Neuronal stem cell (in vitro differentiated cells): ENCODE measurements at regions not wholly inside any gene's neighbourhood (a gene's known extent, or its start where the extent isn't known, plus 50 kb on each side); places are given as distances from the start of the nearest gene placed in this dataset.
"Not testable (repeated sequence)": the region's sequence is repeated elsewhere in the genome, so short reads cannot be mapped to it uniquely, and the experiment has no call there.

Experiments used
- DNase-seq: peaks from one replicate; pipeline ENCODE4 v3.0.0-alpha.2; 2013; ENCODE audit warnings: low spot score
- H2AFZ ChIP-seq: one replicate; pipeline ENCODE4 v1.6.1; 2013; ENCODE audit warnings: mild to moderate bottlenecking, low read length, inconsistent platforms
- H2AK5ac ChIP-seq: 2 replicates; pipeline ENCODE4 v1.6.1; 2013; ENCODE audit warnings: low read depth, mild to moderate bottlenecking, inconsistent platforms, low read length, moderate library complexity, mixed read lengths
- H2BK120ac ChIP-seq: 2 replicates; pipeline ENCODE4 v1.6.1; 2013; ENCODE audit warnings: low read depth, mild to moderate bottlenecking, inconsistent platforms, low read length, moderate library complexity, mixed read lengths
- H2BK12ac ChIP-seq: one replicate; pipeline ENCODE4 v1.6.1; 2013; ENCODE audit warnings: low read length, inconsistent platforms
- H2BK15ac ChIP-seq: 2 replicates; pipeline ENCODE4 v1.6.1; 2013; ENCODE audit warnings: mild to moderate bottlenecking, low read length, inconsistent platforms, mixed read lengths
- H2BK5ac ChIP-seq: one replicate; pipeline ENCODE4 v1.6.1; 2013; ENCODE audit warnings: inconsistent platforms, mild to moderate bottlenecking, low read length, moderate library complexity
- H3K14ac ChIP-seq: one replicate; pipeline ENCODE4 v1.6.1; 2013; ENCODE audit warnings: low read length, inconsistent platforms
- H3K18ac ChIP-seq: 2 replicates; pipeline ENCODE4 v1.6.1; 2013; ENCODE audit warnings: low read length, inconsistent platforms
- H3K23ac ChIP-seq: 2 replicates; pipeline ENCODE4 v1.6.1; 2013; ENCODE audit warnings: low read depth, mild to moderate bottlenecking, mixed read lengths, low read length, inconsistent platforms; ENCODE audit not compliant: poor library complexity
- H3K27ac ChIP-seq: replicated peaks from 3 replicates; pipeline ENCODE4 v1.5.1; 2013; ENCODE audit warnings: low read length, inconsistent platforms
- H3K27me3 ChIP-seq, 3 experiments: 2 replicates each; pipeline ENCODE4 v1.6.1; 2013; ENCODE audit warnings: low read length in 3 of 3, mild to moderate bottlenecking in 2 of 3, inconsistent platforms in 1 of 3, low read depth in 1 of 3, mixed read lengths in 1 of 3, moderate library complexity in 1 of 3; ENCODE audit not compliant: control insufficient read depth in 3 of 3, insufficient read depth in 3 of 3
- H3K36me3 ChIP-seq, 2 donors: replicated peaks in 1 of 2; 2 replicates each; pipeline ENCODE4 v1.6.1; 2013; ENCODE audit warnings: low read length in 2 of 2; ENCODE audit not compliant: control insufficient read depth in 2 of 2, insufficient read depth in 2 of 2
- H3K4ac ChIP-seq: 2 replicates; pipeline ENCODE4 v1.6.1; 2013; ENCODE audit warnings: inconsistent platforms, mild to moderate bottlenecking, low read length, moderate library complexity
- H3K4me1 ChIP-seq, 2 donors: 1 replicate in 1 of 2; 2 replicates in 1 of 2; pipeline ENCODE4 v1.6.1; 2013; ENCODE audit warnings: low read length in 2 of 2, low read depth in 1 of 2; ENCODE audit not compliant: control insufficient read depth in 2 of 2, insufficient read depth in 1 of 2
- H3K4me2 ChIP-seq: one replicate; pipeline ENCODE4 v1.6.1; 2013; ENCODE audit warnings: mild to moderate bottlenecking, low read length, inconsistent platforms; ENCODE audit not compliant: insufficient read depth, poor library complexity, severe bottlenecking
- H3K4me3 ChIP-seq, 2 donors: 2 replicates each; pipeline ENCODE4 v1.5.1; 2013; ENCODE audit warnings: low read length in 2 of 2, mild to moderate bottlenecking in 2 of 2, inconsistent platforms in 1 of 2, moderate library complexity in 1 of 2
- H3K79me1 ChIP-seq: one replicate; pipeline ENCODE4 v1.6.1; 2013; ENCODE audit warnings: low read depth, mild to moderate bottlenecking, inconsistent platforms, low read length, moderate library complexity
- H3K9ac ChIP-seq: one replicate; pipeline ENCODE4 v1.6.1; 2013; ENCODE audit warnings: mild to moderate bottlenecking, low read depth, low read length, inconsistent platforms; ENCODE audit not compliant: poor library complexity
- H3K9me3 ChIP-seq, 2 donors: replicated peaks in 1 of 2; 2 replicates each; pipeline versions ENCODE3 to v1.6.1; 2013; ENCODE audit warnings: low read length in 2 of 2, mild to moderate bottlenecking in 2 of 2, inconsistent platforms in 1 of 2, low read depth in 1 of 2, mixed read lengths in 1 of 2, moderate library complexity in 1 of 2; ENCODE audit not compliant: control insufficient read depth in 2 of 2, insufficient read depth in 1 of 2
- H4K8ac ChIP-seq: one replicate; pipeline ENCODE4 v1.6.1; 2013; ENCODE audit warnings: low read depth, mild to moderate bottlenecking, inconsistent platforms, low read length, moderate library complexity
- H4K91ac ChIP-seq: one replicate; pipeline ENCODE4 v1.6.1; 2013; ENCODE audit warnings: low read length, low read depth, mild to moderate bottlenecking, inconsistent platforms; ENCODE audit not compliant: poor library complexity
- WGBS, 2 donors: extraction: QIAGEN DNeasy Blood & Tissue Kit; methylation state at CpG; one replicate each; pipeline ENCODE4 v1.1.7; 2013; ENCODE audit warnings: missing lambda C conversion rate in 2 of 2, mixed read lengths in 1 of 2; ENCODE audit not compliant: insufficient read length in 2 of 2, insufficient replicate concordance in 1 of 2; ENCODE audit errors: extremely low coverage in 2 of 2; 5-methylcytosine and 5-hydroxymethylcytosine counted together

DNA sequence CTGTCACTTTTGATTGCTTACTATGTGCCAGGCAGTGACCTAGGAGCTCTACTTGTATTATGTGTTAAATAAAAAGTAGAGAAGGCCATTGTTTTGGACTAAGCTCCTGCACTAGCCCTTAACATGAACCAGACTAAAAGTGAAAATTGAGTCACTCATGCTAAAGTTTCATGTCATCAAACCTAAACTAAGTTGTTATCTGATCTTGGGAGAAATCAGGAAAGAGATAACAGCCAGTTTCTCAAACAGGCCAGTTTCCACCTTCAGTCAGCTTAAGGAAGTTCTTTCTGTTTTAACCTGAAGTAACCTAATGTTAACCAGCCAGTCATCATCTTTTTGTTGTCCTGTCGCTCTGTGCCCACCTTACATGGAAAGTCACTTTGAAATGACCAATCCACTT lies 102.1 kb upstream of the MARK1 start:
- Histone ChIP-seq H3K4me1 (peaks cover 0 to 2% of the 10 kb centered on the region in 2 donors), H3K4ac (no peak overlapping the region), H2AFZ (no peak overlapping the region), H2BK120ac (no peak overlapping the region), H4K8ac (no peak overlapping the region), H3K27ac (no peak overlapping the region), H4K91ac (no peak overlapping the region), H2BK12ac (no peak overlapping the region), H3K4me3 (no peak overlapping the region), H3K14ac (no peak overlapping the region), H3K23ac (no peak overlapping the region), H3K9ac (no peak overlapping the region), H2AK5ac (no peak overlapping the region), H3K18ac (no peak overlapping the region), H2BK5ac (no peak overlapping the region), H3K27me3 (no peaks in the 10 kb centered on the region), H3K9me3 (no peaks in the 10 kb centered on the region), H3K79me1 (no peaks in the 10 kb centered on the region), H3K4me2 (no peak overlapping the region), H3K36me3 (no peaks in the 10 kb centered on the region), H2BK15ac (no peak overlapping the region)
- DNase-seq = no peak
- no CpG with 5 or more reads among the region's 1 CpG for WGBS, 2 donors

GRCh38 chr1:220421508-220421907 lies 106.4 kb upstream of the MARK1 start:
- Histone ChIP-seq H3K27me3 (no peaks in the 10 kb centered on the region), H3K4ac (no peak overlapping the region), H2BK5ac (no peak overlapping the region), H4K8ac (no peak overlapping the region), H2AK5ac (no peak overlapping the region), H3K18ac (no peak overlapping the region), H4K91ac (no peak overlapping the region), H3K36me3 (no peaks in the 10 kb centered on the region), H3K4me2 (no peak overlapping the region), H3K4me1 (no peaks in the 10 kb centered on the region), H3K4me3 (no peak overlapping the region), H3K9ac (no peak overlapping the region), H2AFZ (no peak overlapping the region), H3K79me1 (no peaks in the 10 kb centered on the region), H3K23ac (no peak overlapping the region), H2BK12ac (no peak overlapping the region), H2BK120ac (no peak overlapping the region), H2BK15ac (no peak overlapping the region), H3K27ac (no peak overlapping the region), H3K9me3 (no peaks in the 10 kb centered on the region), H3K14ac (no peak overlapping the region)
- DNase-seq = no peak
- WGBS, 2 donors = no CpG with 5 or more reads among the region's 2 CpGs

- H3K79me1 ChIP-seq = no peaks in the 10 kb centered on the region
- no peak overlapping the region for H2BK15ac ChIP-seq
- WGBS, 2 donors = no CpG with 5 or more reads among the region's 5 CpGs
- H3K4me2 ChIP-seq = no peak overlapping the region
- H3K4ac ChIP-seq = no peak overlapping the region
- H3K9ac ChIP-seq = no peak overlapping the region
- no peak overlapping the region for H3K4me3 ChIP-seq
- H3K36me3 ChIP-seq = no peaks in the 10 kb centered on the region
- no peaks in the 10 kb centered on the region for H3K9me3 ChIP-seq
- H2BK5ac ChIP-seq = no peak overlapping the region
- no peak overlapping the region for H4K91ac ChIP-seq
- H2BK120ac ChIP-seq = no peak overlapping the region
- no peak overlapping the region for H3K23ac ChIP-seq
- no peak overlapping the region for H2BK12ac ChIP-seq
- H2AK5ac ChIP-seq = no peak overlapping the region
- no peak overlapping the region for H4K8ac ChIP-seq
- no peak for DNase-seq
- H3K27ac ChIP-seq = no peak overlapping the region
- H3K4me1 ChIP-seq = no peaks in the 10 kb centered on the region
- no peak overlapping the region for H2AFZ ChIP-seq
- H3K18ac ChIP-seq = no peak overlapping the region
- no peaks in the 10 kb centered on the region for H3K27me3 ChIP-seq
- H3K14ac ChIP-seq = no peak overlapping the region
Measured at GRCh38 chr1:220420726-220421125, 107.2 kb upstream of the MARK1 start.

DNA sequence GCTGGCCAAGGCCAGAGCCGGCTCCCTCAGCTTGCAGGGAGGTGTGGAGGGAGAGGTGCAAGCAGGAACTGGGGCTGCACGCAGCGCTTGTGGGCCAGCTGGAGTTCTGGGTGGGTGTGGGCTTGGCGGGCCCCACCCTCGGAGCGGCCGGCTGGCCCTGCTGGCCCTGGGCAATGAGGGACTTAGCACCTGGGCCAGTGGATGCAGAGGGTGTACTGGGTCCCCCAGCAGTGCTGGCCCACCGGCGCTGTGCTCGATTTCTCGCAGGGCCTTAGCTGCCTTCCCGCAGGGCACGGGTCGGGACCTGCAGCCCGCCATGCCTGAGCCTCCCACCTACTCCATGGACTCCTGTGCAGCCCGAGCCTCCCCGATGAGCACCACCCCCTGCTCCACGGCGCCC lies 115.6 kb upstream of the MARK1 start:
- not testable (repeated sequence) for H3K79me1 ChIP-seq, H3K23ac ChIP-seq, H3K36me3 ChIP-seq, H3K4ac ChIP-seq, H2AFZ ChIP-seq, H2AK5ac ChIP-seq, H2BK5ac ChIP-seq, H2BK120ac ChIP-seq, H3K4me3 ChIP-seq, H2BK15ac ChIP-seq, DNase-seq, H3K9ac ChIP-seq, H3K27me3 ChIP-seq, H3K14ac ChIP-seq, H3K18ac ChIP-seq, H3K4me2 ChIP-seq, H3K27ac ChIP-seq, H3K9me3 ChIP-seq, H4K91ac ChIP-seq, H4K8ac ChIP-seq
- no CpG with 5 or more reads among the region's 19 CpGs for WGBS, 2 donors
- peaks cover 6 to 12% of the 10 kb centered on the region in 2 donors for H3K4me1 ChIP-seq
- peak overlapping the region; percentile 8 for H2BK12ac ChIP-seq
